ENCODE measurements at regions not wholly inside any gene's neighbourhood (a gene's known extent, or its start where the extent isn't known, plus 50 kb on each side); places are given as distances from the start of the nearest gene placed in this dataset.
"Not testable (repeated sequence)": the region's sequence is repeated elsewhere in the genome, so short reads cannot be mapped to it uniquely, and the experiment has no call there.

- CTCF ChIA-PET; POLR2A ChIA-PET; DNase-seq (ENCODE audit: extremely low spot score): not testable (repeated sequence)
These were observed 52.9 kb upstream of the CSF1 start for GRCh38 chr1:109857702-109858101.

- POLR2A ChIA-PET; CTCF ChIA-PET; DNase-seq (ENCODE audit: extremely low spot score): not testable (repeated sequence)
These were observed 54.7 kb upstream of the CSF1 start for GRCh38 chr1:109855986-109856385.

GRCh38 chr1:109853972-109854371 lies 56.7 kb upstream of the CSF1 start:
- POLR2A ChIA-PET; DNase-seq (ENCODE audit: extremely low spot score): not testable (repeated sequence)
- CTCF ChIA-PET, result interaction anchor here (1.1 kb wide), 1 partner anchor 11 kb away, joined by 3 read pairs; no protein-coding TSS in a partner anchor

- DNase-seq (ENCODE audit: extremely low spot score); CTCF ChIA-PET; POLR2A ChIA-PET: not testable (repeated sequence)
These were observed 58.2 kb upstream of the CSF1 start for GRCh38 chr1:109852221-109853015.

- POLR2A ChIA-PET, result interaction anchor here (0.9 kb wide), 1 partner anchor 41 kb away, joined by 3 read pairs; no protein-coding TSS in a partner anchor
- TF ChIP-seq SP1 (IDR thresholded peaks at IDR 0.05) (no peak), HDGF (IDR thresholded peaks at IDR 0.05; ENCODE audit: borderline replicate concordance) (no peak), SUZ12 (IDR thresholded peaks at IDR 0.05) (no peak), ZNF384 (IDR thresholded peaks at IDR 0.05) (no peak), ELF4 (IDR thresholded peaks at IDR 0.05) (no peak), CTBP1 (IDR thresholded peaks at IDR 0.05; ENCODE audit: borderline replicate concordance) (no peak), PKNOX1 (IDR thresholded peaks at IDR 0.05) (no peak), ARNT (IDR thresholded peaks at IDR 0.05) (no peak), FOXK2 (IDR thresholded peaks at IDR 0.05) (no peak), FOXA1 (IDR thresholded peaks at IDR 0.05) (no peak)
- CTCF ChIA-PET, result interaction anchor here (0.6 kb wide), 1 partner anchor 64 kb away, joined by 3 read pairs; no protein-coding TSS in a partner anchor
- DNase-seq (ENCODE audit: extremely low spot score), result no peak
These were observed 59.8 kb upstream of the CSF1 start for GRCh38 chr1:109850827-109851226.

- DNase-seq (ENCODE audit: extremely low spot score), result no peak
- ChIA-PET POLR2A (interaction anchor here (1.4 kb wide), 1 partner anchor 61 kb away, joined by 3 read pairs; no protein-coding TSS in a partner anchor), CTCF (no interaction called here)
- TF ChIP-seq LEF1 (IDR thresholded peaks at IDR 0.05; ENCODE audit: borderline replicate concordance) (no peak), HDGF (IDR thresholded peaks at IDR 0.05; ENCODE audit: borderline replicate concordance) (no peak), ELF4 (IDR thresholded peaks at IDR 0.05) (no peak), TARDBP (IDR thresholded peaks at IDR 0.05) (no peak), BHLHE40 (IDR thresholded peaks at IDR 0.05; ENCODE audit: borderline replicate concordance) (no peak), SP1 (IDR thresholded peaks at IDR 0.05) (no peak), SUZ12 (IDR thresholded peaks at IDR 0.05) (no peak), NFRKB (IDR thresholded peaks at IDR 0.05) (no peak), FOXA1 (IDR thresholded peaks at IDR 0.05) (no peak), FOXM1 (IDR thresholded peaks at IDR 0.05; ENCODE audit: borderline replicate concordance) (no peak), CTBP1 (IDR thresholded peaks at IDR 0.05; ENCODE audit: borderline replicate concordance) (no peak), ARNT (IDR thresholded peaks at IDR 0.05) (no peak), FOXK2 (IDR thresholded peaks at IDR 0.05) (no peak), ZNF384 (IDR thresholded peaks at IDR 0.05) (no peak), PKNOX1 (IDR thresholded peaks at IDR 0.05) (no peak), L3MBTL2 (conservative IDR thresholded peaks at IDR 0.05) (no peak)
These were observed 60.5 kb upstream of the CSF1 start for GRCh38 chr1:109850194-109850593.

GRCh38 chr1:109849655-109850054 lies 61.0 kb upstream of the CSF1 start:
- ChIA-PET POLR2A (interaction anchor here (1.4 kb wide), 1 partner anchor 62 kb away, joined by 3 read pairs; no protein-coding TSS in a partner anchor), CTCF (interaction anchor here (0.6 kb wide), 1 partner anchor 685 kb away, joined by 3 read pairs; no protein-coding TSS in a partner anchor)
- no peak for DNase-seq (ENCODE audit: extremely low spot score)
- TF ChIP-seq SP1 (IDR thresholded peaks at IDR 0.05) (no peak), ELF4 (IDR thresholded peaks at IDR 0.05) (no peak), HDGF (IDR thresholded peaks at IDR 0.05; ENCODE audit: borderline replicate concordance) (no peak), CTBP1 (IDR thresholded peaks at IDR 0.05; ENCODE audit: borderline replicate concordance) (no peak), FOXK2 (IDR thresholded peaks at IDR 0.05) (no peak), ARNT (IDR thresholded peaks at IDR 0.05) (no peak), BHLHE40 (IDR thresholded peaks at IDR 0.05; ENCODE audit: borderline replicate concordance) (no peak), FOXM1 (IDR thresholded peaks at IDR 0.05; ENCODE audit: borderline replicate concordance) (no peak), L3MBTL2 (conservative IDR thresholded peaks at IDR 0.05) (no peak), SUZ12 (IDR thresholded peaks at IDR 0.05) (no peak), PKNOX1 (IDR thresholded peaks at IDR 0.05) (no peak), TARDBP (IDR thresholded peaks at IDR 0.05) (no peak)

Measured in HEK293T (cell line).